Tibial nerve (tissue), 3 donors: ENCODE measurements at regions not wholly inside any gene's neighbourhood (a gene's known extent, or its start where the extent isn't known, plus 50 kb on each side); places are given as distances from the start of the nearest gene placed in this dataset.

ENCODE experiments used
- POLR2A ChIP-seq, 2 donors: fragments of 450-650 bp; IDR thresholded peaks; one replicate each; pipeline ENCODE4 v1.6.1; 2017; ENCODE audit warnings: antibody characterized with exemption in 2 of 2, mild to moderate bottlenecking in 2 of 2, moderate library complexity in 2 of 2
- TF ChIP-seq, protein P1 (sequence below), 5 experiments: fragments of 200-600 bp in 3 of 5; fragments of 450-650 bp in 2 of 5; sonication (generic) in 3 of 5; IDR thresholded peaks; one replicate each; pipeline ENCODE4 v1.5.1; 2016 to 2019; ENCODE audit warnings: antibody characterized with exemption in 5 of 5, mild to moderate bottlenecking in 3 of 5, moderate library complexity in 2 of 5

DNA sequence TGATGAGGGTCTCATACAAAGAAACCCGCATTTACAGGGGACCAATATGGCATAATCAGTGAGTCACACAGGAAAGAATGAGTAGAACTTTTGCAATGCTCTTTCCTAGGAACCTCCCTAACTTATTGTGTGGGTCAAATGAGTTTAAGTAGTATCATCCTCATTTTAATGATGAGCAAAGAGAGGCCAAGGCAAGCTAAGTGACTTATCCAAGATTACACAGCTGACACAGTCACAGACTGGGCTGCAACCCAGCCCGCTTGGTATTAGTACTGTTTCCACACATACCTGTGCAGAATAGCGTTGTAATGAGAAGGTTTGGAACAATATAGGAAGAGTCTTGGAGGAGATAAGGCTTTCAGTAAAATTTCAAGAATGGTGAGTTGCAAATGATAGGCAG is 91.0 kb upstream of the PPP1R2C start:
- TF ChIP-seq, protein P1, sequence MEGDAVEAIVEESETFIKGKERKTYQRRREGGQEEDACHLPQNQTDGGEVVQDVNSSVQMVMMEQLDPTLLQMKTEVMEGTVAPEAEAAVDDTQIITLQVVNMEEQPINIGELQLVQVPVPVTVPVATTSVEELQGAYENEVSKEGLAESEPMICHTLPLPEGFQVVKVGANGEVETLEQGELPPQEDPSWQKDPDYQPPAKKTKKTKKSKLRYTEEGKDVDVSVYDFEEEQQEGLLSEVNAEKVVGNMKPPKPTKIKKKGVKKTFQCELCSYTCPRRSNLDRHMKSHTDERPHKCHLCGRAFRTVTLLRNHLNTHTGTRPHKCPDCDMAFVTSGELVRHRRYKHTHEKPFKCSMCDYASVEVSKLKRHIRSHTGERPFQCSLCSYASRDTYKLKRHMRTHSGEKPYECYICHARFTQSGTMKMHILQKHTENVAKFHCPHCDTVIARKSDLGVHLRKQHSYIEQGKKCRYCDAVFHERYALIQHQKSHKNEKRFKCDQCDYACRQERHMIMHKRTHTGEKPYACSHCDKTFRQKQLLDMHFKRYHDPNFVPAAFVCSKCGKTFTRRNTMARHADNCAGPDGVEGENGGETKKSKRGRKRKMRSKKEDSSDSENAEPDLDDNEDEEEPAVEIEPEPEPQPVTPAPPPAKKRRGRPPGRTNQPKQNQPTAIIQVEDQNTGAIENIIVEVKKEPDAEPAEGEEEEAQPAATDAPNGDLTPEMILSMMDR (IDR thresholded peaks at IDR 0.05), result no peak
- no peak for TF ChIP-seq POLR2A (IDR thresholded peaks at IDR 0.05)
